Panc1 (cell line): ENCODE measurements at regions not wholly inside any gene's neighbourhood (a gene's known extent, or its start where the extent isn't known, plus 50 kb on each side); places are given as distances from the start of the nearest gene placed in this dataset.

Source experiments
- ATAC-seq: fragments of 200-7000 bp; cut with Tn5 transposase; 2 replicates; pipeline ENCODE4 v1.9.1; 2020; ENCODE audit warnings: mild to moderate bottlenecking, moderate library complexity
- BruUV-seq: library from RNA; stranded (reverse); fragments of 400-500 nt; replicated peaks from 2 replicates; lab custom pipeline; 2021; lab: Mats Ljungman, UMichigan
- CTCF ChIA-PET: fragments of 300-600 bp; sonication (Branson Sonifier 250); formaldehyde crosslinking; loops from one replicate; lab custom pipeline; 2022; ENCODE audit warnings: antibody characterized with exemption; lab: Charles Lee
- POLR2A ChIA-PET: fragments of 300-600 bp; sonication (Branson Sonifier 250); formaldehyde crosslinking; loops from one replicate; lab custom pipeline; 2022; ENCODE audit warnings: antibody characterized with exemption; lab: Charles Lee
- DNase-seq: peaks from one replicate; pipeline ENCODE4 v3.0.0-alpha.2; 2010; ENCODE audit warnings: low read depth, low spot score
- H3K27ac ChIP-seq: 2 replicates; pipeline ENCODE4 v1.5.1; 2011; ENCODE audit warnings: mild to moderate bottlenecking, low read length, inconsistent platforms
- H3K27me3 ChIP-seq: fragments of 200-500 bp; sonication (Bioruptor generic); 2 replicates; pipeline ENCODE4 v1.6.0; 2014; ENCODE audit warnings: low read length, inconsistent platforms; ENCODE audit not compliant: control insufficient read depth, insufficient read depth
- H3K36me3 ChIP-seq: fragments of 200-500 bp; sonication (Bioruptor generic); 2 replicates; pipeline ENCODE4 v1.5.1; 2014; ENCODE audit warnings: inconsistent platforms, mild to moderate bottlenecking, low read length, moderate library complexity; ENCODE audit not compliant: control insufficient read depth, insufficient read depth
- H3K4me1 ChIP-seq: 2 replicates; pipeline ENCODE4 v1.5.1; 2011; ENCODE audit warnings: inconsistent platforms, mild to moderate bottlenecking, low read length, moderate library complexity; ENCODE audit not compliant: control insufficient read depth, insufficient read depth
- H3K4me3 ChIP-seq, 2 experiments: 2 replicates each; pipeline ENCODE4 v1.5.1; 2011 to 2012; ENCODE audit warnings: low read depth in 2 of 2, low read length in 2 of 2, mild to moderate bottlenecking in 2 of 2, inconsistent platforms in 1 of 2, moderate library complexity in 1 of 2
- H3K9me3 ChIP-seq: fragments of 200-500 bp; sonication (Bioruptor generic); 2 replicates; pipeline ENCODE4 v1.5.1; 2014; ENCODE audit warnings: low read depth, mild to moderate bottlenecking, inconsistent platforms, low read length, moderate library complexity; ENCODE audit not compliant: control insufficient read depth, insufficient read depth
- POLR2AphosphoS5 ChIP-seq: IDR thresholded peaks from 2 replicates; pipeline ENCODE4 v1.6.1; 2012; ENCODE audit warnings: mild to moderate bottlenecking, low read depth, low read length, moderate library complexity
- SIN3A ChIP-seq: IDR thresholded peaks from 2 replicates; pipeline ENCODE4 v1.6.1; 2012; ENCODE audit warnings: low read depth, mild to moderate bottlenecking, low read length, moderate library complexity, borderline replicate concordance; ENCODE audit not compliant: insufficient read depth
- TCF7L2 ChIP-seq: IDR thresholded peaks from 2 replicates; pipeline ENCODE4 v1.6.1; 2011; ENCODE audit warnings: mild to moderate bottlenecking, low read depth, low read length, inconsistent platforms
- in situ Hi-C: cut with HindIII; loops from 2 replicates; pipeline ENCODE4 v1.10.0; 2016; ENCODE audit warnings: low sequenced_read_pairs, low pct_unique_long_range_greater_than_20kb
- intact Hi-C: fragments of 100-400 bp; cut with micrococcal nuclease; formaldehyde crosslinking; loops from one replicate; pipeline ENCODE4 v1.10.0; 2022; ENCODE audit not compliant: unreplicated experiment
- TF ChIP-seq, protein P1 (sequence below): fragments of 450-650 bp; IDR thresholded peaks from 2 replicates; pipeline ENCODE4 v1.5.1; 2017; ENCODE audit warnings: mild to moderate bottlenecking
- TF ChIP-seq, protein P2 (sequence below), 2 experiments: IDR thresholded peaks; 2 replicates each; pipeline ENCODE4 v1.6.1; 2011 to 2012; ENCODE audit warnings: low read depth in 2 of 2, control low read depth in 1 of 2, low read length in 1 of 2, mild to moderate bottlenecking in 1 of 2, moderate library complexity in 1 of 2; ENCODE audit not compliant: insufficient read depth in 1 of 2

DNA sequence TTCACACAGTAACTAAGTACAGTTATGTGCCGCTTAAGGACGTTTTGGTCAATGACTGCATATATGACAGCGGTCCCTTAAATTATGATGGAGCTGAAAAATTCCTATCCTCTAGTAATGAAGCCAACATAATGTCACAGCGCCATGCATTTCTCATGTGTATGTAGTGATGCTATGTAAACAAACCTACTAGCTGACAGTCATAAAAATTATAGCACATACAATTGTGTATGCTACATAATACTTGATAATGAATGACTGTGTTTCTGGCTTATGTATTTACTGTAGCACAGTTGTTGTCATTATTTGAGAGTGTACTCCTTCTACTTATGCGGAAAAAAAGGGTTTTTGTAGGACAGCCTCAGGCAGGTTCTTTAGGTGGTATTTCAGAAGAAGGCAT, 99.7 kb downstream of the DACT1 start:
- in situ Hi-C loops (no loop called here), intact Hi-C loops (no loop called here)
- ATAC-seq: no peak
- H3K9me3 ChIP-seq: no peaks in the 10 kb centered on the region
- ChIA-PET CTCF (no interaction called here), POLR2A (no interaction called here)
- no peak for TF ChIP-seq TCF7L2
- TF ChIP-seq, protein P1, sequence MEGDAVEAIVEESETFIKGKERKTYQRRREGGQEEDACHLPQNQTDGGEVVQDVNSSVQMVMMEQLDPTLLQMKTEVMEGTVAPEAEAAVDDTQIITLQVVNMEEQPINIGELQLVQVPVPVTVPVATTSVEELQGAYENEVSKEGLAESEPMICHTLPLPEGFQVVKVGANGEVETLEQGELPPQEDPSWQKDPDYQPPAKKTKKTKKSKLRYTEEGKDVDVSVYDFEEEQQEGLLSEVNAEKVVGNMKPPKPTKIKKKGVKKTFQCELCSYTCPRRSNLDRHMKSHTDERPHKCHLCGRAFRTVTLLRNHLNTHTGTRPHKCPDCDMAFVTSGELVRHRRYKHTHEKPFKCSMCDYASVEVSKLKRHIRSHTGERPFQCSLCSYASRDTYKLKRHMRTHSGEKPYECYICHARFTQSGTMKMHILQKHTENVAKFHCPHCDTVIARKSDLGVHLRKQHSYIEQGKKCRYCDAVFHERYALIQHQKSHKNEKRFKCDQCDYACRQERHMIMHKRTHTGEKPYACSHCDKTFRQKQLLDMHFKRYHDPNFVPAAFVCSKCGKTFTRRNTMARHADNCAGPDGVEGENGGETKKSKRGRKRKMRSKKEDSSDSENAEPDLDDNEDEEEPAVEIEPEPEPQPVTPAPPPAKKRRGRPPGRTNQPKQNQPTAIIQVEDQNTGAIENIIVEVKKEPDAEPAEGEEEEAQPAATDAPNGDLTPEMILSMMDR: no peak
- TF ChIP-seq POLR2AphosphoS5: no peak
- TF ChIP-seq, protein P2, sequence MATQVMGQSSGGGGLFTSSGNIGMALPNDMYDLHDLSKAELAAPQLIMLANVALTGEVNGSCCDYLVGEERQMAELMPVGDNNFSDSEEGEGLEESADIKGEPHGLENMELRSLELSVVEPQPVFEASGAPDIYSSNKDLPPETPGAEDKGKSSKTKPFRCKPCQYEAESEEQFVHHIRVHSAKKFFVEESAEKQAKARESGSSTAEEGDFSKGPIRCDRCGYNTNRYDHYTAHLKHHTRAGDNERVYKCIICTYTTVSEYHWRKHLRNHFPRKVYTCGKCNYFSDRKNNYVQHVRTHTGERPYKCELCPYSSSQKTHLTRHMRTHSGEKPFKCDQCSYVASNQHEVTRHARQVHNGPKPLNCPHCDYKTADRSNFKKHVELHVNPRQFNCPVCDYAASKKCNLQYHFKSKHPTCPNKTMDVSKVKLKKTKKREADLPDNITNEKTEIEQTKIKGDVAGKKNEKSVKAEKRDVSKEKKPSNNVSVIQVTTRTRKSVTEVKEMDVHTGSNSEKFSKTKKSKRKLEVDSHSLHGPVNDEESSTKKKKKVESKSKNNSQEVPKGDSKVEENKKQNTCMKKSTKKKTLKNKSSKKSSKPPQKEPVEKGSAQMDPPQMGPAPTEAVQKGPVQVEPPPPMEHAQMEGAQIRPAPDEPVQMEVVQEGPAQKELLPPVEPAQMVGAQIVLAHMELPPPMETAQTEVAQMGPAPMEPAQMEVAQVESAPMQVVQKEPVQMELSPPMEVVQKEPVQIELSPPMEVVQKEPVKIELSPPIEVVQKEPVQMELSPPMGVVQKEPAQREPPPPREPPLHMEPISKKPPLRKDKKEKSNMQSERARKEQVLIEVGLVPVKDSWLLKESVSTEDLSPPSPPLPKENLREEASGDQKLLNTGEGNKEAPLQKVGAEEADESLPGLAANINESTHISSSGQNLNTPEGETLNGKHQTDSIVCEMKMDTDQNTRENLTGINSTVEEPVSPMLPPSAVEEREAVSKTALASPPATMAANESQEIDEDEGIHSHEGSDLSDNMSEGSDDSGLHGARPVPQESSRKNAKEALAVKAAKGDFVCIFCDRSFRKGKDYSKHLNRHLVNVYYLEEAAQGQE (IDR thresholded peaks at IDR 0.05; ENCODE audit: insufficient read depth in 1 of 2, low read depth in 2 of 2, low read length in 1 of 2): no peak
- no peak for TF ChIP-seq SIN3A
- H3K27ac ChIP-seq: no peak overlapping the region
- BruUV-seq: no TSS peak
- H3K4me3 ChIP-seq: no peak overlapping the region
- no peaks in the 10 kb centered on the region for H3K4me1 ChIP-seq
- no peaks in the 10 kb centered on the region for H3K36me3 ChIP-seq
- no peaks in the 10 kb centered on the region; the same call in 1 of the 2 replicates for H3K27me3 ChIP-seq
- no peak for DNase-seq

DNA sequence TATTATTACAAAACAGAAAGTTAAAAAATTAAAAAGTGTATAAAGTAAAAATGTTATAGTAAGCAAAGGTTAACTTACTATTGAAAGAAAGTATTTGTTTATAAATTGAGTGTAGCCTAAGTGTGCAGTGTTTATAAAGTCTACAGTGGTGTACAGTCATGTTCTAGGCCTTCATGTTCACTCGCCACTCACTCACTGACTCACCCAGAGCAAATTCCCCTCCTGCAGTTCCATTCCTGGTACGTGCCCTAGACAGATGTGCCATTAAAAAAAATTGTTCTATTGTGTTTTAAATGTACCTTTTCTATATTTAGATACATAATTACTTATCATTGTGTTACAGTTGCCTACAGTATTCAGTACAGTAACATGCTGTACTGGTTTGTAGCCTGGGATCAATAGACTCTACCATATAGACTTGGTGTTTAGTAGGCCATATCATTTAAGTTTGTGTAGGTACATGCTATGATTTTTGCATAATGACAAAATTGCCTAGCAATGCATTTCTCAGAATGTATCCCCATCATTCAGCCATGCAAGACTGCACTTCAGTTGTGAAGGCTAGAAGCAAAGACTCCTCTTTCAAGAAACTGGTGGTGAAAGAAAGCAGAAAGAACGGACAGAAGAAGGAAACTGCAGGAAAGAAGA, 100.6 kb downstream of the DACT1 start:
- H3K4me1 ChIP-seq: no peaks in the 10 kb centered on the region
- in situ Hi-C loops (no loop called here), intact Hi-C loops (no loop called here)
- no peaks in the 10 kb centered on the region for H3K36me3 ChIP-seq
- H3K27me3 ChIP-seq: no peaks in the 10 kb centered on the region; the same call in 1 of the 2 replicates
- TF ChIP-seq, protein P2 (IDR thresholded peaks at IDR 0.05; ENCODE audit: insufficient read depth in 1 of 2, low read depth in 2 of 2, low read length in 1 of 2): no peak
- TF ChIP-seq, protein P1: no peak
- TF ChIP-seq SIN3A: no peak
- no peak for TF ChIP-seq TCF7L2
- TF ChIP-seq POLR2AphosphoS5: no peak
- H3K9me3 ChIP-seq: no peaks in the 10 kb centered on the region
- ATAC-seq (no peak), DNase-seq (no peak)
- no peak overlapping the region for H3K27ac ChIP-seq
- BruUV-seq: no TSS peak
- POLR2A ChIA-PET: no interaction called here
- CTCF ChIA-PET: no interaction called here
- no peak overlapping the region for H3K4me3 ChIP-seq
